CD4-positive, alpha-beta T cell treated with Interferon gamma for 1 hour (primary cell): ENCODE measurements at regions not wholly inside any gene's neighbourhood (a gene's known extent, or its start where the extent isn't known, plus 50 kb on each side); places are given as distances from the start of the nearest gene placed in this dataset.
"Not testable (repeated sequence)": the region's sequence is repeated elsewhere in the genome, so short reads cannot be mapped to it uniquely, and the experiment has no call there.

ENCODE experiments used
- DNase-seq: peaks from one replicate; pipeline ENCODE4 v3.0.0-alpha.2; 2020

DNA sequence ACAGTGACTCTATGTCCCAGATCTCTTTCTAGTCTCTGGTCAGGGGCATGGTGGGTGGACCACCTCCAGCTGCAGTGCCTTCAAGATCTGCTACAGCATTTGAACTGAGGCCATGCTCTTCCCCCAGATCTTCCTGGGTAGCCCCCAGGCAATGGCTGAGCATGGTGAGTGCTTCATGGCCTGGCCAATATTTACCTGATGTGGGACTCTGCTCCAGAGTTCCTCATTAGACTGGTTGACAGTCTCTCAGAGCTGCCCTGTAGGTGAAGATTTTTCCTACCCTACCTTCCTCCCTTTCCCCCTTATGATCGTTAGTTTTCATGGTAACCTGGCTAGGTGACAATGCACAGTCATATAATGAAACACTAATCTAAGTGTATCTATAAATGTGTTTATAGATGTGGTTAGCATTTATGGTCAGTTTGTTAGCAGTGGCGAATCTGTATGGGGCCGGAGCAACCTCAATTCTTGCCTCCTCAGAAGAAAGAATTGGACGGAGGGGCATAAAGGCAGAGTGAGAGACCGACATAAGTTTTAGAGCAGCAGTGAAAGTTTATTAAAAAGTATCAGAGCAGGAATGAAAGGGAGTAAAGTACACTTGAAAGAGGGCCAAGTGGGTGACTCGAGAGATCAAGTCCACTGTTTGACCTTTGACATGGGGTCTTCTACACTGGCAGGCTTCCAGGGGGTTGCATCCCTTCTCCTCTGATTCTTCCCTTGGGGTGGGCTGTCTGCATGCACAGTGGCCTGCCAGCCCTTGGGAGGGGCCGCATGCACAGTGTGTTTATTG is 256.3 kb downstream of the CD83 start:
- DNase-seq = no peak

- DNase-seq = no peak
Measured at GRCh38 chr6:14375930-14376329, 258.4 kb downstream of the CD83 start.

DNA sequence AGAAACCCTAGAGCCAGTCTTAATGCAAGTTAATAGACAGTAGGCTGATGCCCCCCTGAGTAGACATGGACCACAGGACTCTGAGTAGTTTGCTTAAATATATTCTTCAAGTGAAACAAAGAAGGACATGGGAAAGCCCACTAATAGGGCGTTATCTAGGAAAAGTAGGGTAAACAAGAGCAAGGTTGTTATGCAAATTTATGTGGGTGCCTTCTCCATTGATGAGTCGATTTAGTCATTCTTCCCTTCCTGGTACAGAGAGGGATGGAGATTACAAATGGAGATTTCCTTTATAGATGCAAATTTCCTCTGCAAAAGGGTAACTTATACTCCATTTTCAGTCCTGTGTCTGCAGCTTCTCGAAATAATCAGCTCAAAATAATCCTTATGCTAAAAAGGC is 262.0 kb downstream of the CD83 start:
- no peak for DNase-seq

DNA sequence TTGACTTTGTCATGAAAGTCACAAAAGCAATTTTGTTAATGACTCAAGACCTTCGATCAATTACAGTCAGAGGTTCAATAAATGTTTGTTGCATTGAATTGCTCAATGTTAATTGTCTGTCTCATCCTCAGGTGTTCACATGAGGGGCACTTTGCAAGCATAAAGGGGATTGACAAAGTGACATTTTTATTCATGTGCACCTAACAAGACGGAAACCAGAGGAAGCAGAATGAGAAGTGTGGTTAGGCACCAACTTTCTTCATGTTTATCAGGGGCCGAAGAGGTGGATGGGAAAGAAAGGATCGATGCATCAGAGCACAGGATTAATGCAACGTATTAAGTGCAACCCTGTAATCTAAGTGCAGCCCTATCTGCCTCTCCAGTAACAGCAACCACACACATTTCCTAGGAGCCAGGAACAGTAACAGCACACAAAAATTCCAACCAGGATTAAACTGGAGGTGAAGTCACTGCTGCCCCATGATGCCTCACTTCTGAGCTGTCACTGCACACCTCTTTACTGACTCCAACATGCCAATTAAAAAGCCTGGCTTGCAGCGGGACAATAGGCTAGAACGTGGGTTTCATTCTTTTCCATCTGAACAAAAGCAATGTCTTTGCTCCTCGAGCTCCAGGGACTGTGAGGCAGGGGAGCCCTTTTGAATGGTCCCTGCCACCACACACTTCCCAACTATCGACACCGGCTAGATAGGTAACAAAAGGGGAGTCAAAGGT is 262.7 kb downstream of the CD83 start:
- no peak for DNase-seq

GRCh38 chr6:14380901-14381828 is 263.6 kb downstream of the CD83 start:
- DNase-seq = no peak

DNA sequence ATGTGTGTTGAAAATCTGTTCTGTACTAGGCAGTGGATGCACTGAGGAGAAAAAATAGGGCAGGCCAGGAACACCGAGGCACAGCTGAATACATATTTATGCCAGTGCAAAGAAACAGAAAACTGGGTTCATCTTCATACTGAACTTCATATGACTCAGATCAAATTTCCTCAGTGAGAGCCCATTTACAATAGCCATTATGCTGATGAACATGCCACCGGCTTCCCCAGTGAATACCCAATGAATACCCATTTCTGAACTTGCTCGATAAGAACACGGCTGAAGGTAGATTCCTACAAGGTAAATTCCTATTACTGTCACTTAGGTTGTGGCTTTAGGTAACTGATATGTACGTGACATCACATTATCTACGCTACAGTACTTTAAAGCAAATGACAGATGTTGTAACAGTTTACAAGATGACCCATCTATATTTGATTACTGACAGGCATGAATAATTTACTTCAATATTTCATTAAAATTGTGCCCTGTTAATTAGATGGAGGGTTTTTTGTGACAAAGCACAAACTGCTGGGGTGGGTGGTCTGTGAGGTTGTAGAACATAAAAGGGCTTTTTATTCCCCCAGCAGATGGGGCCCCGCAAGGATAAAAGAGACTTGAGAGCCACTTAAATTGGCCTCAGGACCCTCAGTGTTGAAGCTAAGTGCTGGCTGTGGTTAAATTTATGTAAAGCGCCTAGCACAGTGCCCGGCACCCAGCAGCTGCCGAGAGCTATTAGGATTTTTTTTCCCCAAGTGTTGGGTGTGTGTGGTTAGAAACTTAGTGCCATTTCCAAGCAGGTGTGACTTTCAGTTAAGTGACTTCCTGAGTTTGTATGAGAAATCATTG is 264.5 kb downstream of the CD83 start:
- DNase-seq = no peak

- DNase-seq = no peak
Measured at GRCh38 chr6:14382678-14383236, 265.2 kb downstream of the CD83 start.

- DNase-seq = no peak
Measured at GRCh38 chr6:14383393-14384174, 266.0 kb downstream of the CD83 start.

GRCh38 chr6:14384175-14384949 is 266.8 kb downstream of the CD83 start:
- no peak for DNase-seq

DNA sequence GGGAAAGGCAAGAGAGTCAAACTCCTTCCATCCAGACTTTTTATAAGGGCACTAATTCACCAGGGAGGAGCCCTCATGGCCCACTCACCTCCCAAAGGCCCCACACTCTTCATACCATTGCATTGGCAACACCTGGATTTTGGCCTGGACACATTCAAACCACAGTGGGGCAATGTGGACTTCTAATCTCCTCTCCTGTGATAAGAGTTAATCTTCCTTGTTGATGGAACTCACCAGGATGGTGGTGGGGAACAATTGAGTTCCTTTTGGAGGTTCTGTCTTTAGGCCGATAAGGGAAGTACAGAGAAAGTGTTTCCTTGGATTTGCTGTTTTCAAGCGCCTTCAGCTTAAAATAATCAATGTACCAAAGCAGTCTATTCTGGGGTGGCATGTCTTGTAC is 268.7 kb downstream of the CD83 start:
- DNase-seq = no peak

DNA sequence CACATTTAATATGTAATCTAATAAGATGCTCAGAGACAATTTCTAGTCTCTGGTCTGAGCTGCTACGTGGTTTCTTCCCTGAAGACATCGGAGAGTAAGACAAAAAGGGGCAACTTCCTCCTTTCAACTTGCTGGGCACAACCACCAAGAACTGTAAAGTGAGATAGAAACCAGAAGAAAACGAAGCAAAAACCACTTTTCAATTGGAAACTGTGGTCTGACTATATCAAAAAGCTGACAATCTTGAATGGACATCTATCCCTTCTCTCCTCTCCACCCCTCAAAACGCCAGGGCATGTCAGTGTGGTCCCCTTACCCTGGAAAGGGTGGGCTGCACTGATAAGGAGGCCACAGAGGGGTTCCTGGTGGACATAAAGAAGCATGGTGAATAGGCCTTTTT is 269.1 kb downstream of the CD83 start:
- DNase-seq = no peak

GRCh38 chr6:14388371-14388770 is 270.8 kb downstream of the CD83 start:
- DNase-seq = no peak

GRCh38 chr6:14389776-14390175 is 272.2 kb downstream of the CD83 start:
- not testable (repeated sequence) for DNase-seq

DNA sequence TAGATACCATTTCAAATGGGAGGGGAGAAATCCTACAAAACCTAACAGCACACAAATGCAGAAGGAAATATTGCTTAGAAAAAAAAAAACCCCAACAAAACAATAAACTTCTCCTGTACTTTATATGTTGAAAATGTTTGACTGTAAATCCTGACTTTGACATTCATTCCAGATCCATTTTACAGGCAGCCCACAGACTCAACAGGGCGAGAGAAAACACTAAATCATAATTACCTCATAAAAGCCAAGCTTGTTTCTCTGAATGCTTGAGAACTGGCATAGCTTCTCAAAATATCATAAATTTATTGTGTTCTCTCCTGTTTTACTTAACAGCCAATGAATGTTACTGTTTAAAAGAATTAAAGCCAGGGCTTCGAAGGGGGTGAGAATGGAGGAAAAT is 273.2 kb downstream of the CD83 start:
- no peak for DNase-seq

DNA sequence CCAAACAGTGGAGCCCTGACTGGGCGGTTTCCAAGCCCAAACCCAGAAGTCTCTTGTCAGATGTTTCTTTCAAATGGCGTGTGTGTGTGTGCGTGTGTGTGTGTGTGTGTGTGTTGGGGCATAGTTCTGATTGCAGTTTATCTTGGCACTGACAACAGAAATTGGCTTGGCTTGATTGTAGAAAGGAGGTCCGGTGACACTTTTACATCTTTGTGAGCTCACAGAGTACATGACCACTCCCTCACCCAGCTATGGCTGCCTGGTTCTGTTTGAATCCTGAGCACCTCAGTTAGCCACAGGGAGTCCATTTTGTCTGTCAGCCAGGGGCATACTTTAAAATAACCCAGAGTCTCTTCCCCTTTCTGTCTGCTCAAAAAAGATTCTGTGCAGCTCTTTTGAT is 276.3 kb downstream of the CD83 start:
- no peak for DNase-seq

- DNase-seq = no peak
Measured at GRCh38 chr6:14396392-14396791, 278.8 kb downstream of the CD83 start.

DNA sequence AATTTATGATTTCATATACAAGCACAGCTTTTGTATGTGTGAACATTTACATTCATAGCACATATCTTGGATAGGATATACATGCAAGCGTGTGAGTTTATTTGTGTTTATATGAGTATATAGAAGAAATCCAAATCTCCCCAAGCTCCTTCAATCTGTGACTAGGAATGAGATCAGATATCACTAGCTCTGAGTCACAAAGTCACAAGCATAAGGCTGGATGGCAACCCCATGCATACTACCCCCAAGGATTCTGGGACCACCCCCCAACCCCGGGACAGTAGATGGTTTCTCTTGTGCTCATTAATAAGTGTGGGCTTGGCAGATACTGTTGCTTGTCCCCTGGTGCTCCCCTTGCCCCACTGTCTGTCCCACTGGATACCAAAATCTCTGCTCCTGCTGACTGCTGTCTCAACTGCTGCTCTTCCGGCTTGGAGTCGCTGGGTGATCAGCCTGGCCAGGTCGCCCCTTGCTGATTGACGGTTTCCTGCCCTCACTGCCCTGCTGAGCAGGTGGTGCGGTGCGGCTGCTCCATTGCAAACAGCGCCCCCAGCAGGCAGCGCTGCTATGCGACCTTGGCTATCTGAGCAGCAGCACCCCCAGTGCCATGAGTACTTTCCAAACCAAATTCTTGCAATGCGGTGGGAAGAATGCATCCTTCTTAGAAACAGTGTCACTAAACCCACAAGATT is 279.4 kb downstream of the CD83 start:
- no peak for DNase-seq

GRCh38 chr6:14397518-14397901 is 279.9 kb downstream of the CD83 start:
- no peak for DNase-seq

- no peak for DNase-seq
Measured at GRCh38 chr6:14398953-14399352, 281.4 kb downstream of the CD83 start.

- no peak for DNase-seq
Measured at GRCh38 chr6:14399635-14400034, 282.1 kb downstream of the CD83 start.
